ENCODE measurements at regions not wholly inside any gene's neighbourhood (a gene's known extent, or its start where the extent isn't known, plus 50 kb on each side); places are given as distances from the start of the nearest gene placed in this dataset.
A peak's percentile ranks its signal among the peaks of the same experiment; 100 is the strongest.
"Not testable (repeated sequence)": the region's sequence is repeated elsewhere in the genome, so short reads cannot be mapped to it uniquely, and the experiment has no call there.

DNA sequence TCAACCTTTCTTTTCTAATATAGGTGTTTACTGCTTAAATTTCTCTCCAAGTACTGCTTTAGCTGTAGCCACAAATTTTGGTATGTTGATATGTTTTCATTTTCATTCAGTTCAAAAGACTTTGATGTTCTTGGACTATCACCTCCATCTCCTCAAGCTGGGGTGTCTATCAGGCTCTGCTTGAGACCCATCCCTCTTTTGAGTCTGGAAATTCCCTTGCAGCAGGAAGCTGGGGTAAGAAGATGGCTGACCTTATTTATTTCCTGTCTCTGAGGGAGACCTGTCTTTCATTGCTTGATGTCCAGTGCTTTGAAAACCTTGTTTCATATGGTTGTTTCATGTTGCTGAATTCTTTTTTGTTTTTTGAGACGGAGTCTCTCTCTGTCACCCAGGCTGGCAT, 60.5 kb upstream of the ADPGK start:
- no peak overlapping the region for H3K4me3 ChIP-seq (ENCODE audit: control insufficient read depth, low read depth, low read length)
- TF ChIP-seq, protein P1, sequence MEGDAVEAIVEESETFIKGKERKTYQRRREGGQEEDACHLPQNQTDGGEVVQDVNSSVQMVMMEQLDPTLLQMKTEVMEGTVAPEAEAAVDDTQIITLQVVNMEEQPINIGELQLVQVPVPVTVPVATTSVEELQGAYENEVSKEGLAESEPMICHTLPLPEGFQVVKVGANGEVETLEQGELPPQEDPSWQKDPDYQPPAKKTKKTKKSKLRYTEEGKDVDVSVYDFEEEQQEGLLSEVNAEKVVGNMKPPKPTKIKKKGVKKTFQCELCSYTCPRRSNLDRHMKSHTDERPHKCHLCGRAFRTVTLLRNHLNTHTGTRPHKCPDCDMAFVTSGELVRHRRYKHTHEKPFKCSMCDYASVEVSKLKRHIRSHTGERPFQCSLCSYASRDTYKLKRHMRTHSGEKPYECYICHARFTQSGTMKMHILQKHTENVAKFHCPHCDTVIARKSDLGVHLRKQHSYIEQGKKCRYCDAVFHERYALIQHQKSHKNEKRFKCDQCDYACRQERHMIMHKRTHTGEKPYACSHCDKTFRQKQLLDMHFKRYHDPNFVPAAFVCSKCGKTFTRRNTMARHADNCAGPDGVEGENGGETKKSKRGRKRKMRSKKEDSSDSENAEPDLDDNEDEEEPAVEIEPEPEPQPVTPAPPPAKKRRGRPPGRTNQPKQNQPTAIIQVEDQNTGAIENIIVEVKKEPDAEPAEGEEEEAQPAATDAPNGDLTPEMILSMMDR (conservative IDR thresholded peaks at IDR 0.05; ENCODE audit: control insufficient read depth, insufficient read depth, low read depth, low read length): no peak
- no peak for DNase-seq (ENCODE audit: low read depth)

DNA sequence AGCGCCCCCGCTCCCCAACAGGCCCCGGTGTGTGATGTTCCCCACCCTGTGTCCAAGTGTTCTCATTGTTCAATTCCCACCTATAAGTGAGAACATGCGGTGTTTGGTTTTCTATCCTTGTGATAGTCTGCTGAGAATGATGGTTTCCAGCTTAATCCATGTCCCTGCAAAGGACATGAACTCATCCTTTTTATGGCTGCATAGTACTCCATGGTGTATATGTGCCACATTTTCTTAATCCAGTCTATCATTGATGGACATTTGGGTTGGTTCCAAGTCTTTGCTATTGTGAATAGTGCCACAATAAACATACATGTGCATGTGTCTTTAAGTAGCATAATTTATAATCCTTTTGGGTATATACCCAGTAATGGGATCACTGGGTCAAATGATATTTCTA, 59.8 kb upstream of the ADPGK start:
- not testable (repeated sequence) for H3K4me3 ChIP-seq (ENCODE audit: control insufficient read depth, low read depth, low read length); DNase-seq (ENCODE audit: low read depth)

DNA sequence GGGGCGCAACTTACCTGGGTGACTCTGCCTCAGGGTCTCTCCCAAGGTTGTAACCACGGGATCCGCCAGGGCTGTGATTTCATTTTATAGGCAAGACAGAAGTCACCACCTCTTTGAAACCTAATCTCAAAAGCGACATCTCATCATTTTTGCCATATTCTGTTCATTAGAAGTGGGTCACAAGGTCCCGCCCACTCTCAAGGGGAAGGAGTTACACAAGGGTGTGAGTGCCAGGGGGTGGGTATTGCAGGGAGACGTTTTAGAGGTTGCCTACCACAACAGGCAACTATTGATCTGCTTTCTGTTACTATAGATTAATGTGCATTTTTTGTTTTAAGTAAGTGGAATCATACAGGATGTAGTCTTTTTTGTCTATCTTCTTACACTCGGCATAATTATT, 56.6 kb upstream of the ADPGK start:
- TF ChIP-seq, protein P1 (conservative IDR thresholded peaks at IDR 0.05; ENCODE audit: control insufficient read depth, insufficient read depth, low read depth, low read length): no peak
- no peak for DNase-seq (ENCODE audit: low read depth)
- H3K4me3 ChIP-seq (ENCODE audit: control insufficient read depth, low read depth, low read length): no peak overlapping the region

DNA sequence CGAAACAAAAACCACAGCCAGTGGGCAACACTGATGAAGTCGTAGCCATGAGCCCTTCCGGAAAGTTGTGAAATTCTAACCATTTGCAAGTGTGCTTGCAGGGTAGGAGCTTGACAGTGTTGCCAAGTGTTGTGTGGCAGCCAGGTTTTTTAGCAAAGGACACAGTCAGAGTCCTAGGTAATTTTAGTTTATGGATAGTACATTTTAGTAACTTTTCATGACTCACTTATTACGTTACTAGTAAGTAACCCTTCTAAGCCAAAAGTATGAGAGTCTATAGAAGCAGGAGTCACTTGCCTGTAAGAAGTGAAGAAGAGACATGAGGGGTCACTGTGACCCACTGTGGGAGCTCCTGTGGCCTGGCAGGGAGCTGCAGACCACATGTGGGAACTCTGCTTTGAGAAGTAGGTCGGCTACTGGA, 54.8 kb upstream of the ADPGK start:
- peak; percentile 39 for DNase-seq (ENCODE audit: low read depth)
- TF ChIP-seq, protein P1 (conservative IDR thresholded peaks at IDR 0.05; ENCODE audit: control insufficient read depth, insufficient read depth, low read depth, low read length): no peak
- H3K4me3 ChIP-seq (ENCODE audit: control insufficient read depth, low read depth, low read length): no peak overlapping the region

DNA sequence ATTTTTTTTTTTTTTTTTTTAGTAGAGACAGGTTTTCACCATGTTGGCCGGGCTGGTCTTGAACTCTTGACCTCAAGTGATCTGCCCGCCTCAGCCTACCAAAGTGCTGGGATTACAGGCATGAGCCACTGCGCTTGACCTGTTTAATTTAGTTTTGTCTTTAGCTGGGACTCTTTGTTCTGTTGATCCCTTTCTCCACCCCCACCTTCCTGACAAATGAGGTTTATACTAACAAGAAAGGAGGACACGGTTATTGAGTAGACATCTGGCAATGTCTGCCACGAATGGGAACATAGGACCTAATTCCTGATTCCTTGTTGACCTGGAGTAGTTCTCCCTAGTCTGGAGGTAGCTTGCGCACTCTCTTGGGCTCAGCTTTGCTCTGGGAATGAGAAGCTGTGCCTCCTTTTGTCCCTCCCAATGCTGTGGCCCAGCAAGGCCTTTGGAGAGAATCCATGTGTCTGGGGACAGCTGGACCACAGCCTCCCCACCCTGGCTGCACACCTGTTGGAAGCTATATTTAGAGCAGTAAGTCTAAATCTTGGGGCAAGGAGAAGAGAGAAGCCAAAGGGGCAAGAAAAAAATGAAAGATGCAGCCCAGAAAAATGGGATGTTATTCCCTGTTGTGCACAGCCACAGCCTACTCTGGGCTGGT, 53.2 kb upstream of the ADPGK start:
- TF ChIP-seq, protein P1 (conservative IDR thresholded peaks at IDR 0.05; ENCODE audit: control insufficient read depth, insufficient read depth, low read depth, low read length): no peak
- no peak overlapping the region for H3K4me3 ChIP-seq (ENCODE audit: control insufficient read depth, low read depth, low read length)
- no peak for DNase-seq (ENCODE audit: low read depth)

DNA sequence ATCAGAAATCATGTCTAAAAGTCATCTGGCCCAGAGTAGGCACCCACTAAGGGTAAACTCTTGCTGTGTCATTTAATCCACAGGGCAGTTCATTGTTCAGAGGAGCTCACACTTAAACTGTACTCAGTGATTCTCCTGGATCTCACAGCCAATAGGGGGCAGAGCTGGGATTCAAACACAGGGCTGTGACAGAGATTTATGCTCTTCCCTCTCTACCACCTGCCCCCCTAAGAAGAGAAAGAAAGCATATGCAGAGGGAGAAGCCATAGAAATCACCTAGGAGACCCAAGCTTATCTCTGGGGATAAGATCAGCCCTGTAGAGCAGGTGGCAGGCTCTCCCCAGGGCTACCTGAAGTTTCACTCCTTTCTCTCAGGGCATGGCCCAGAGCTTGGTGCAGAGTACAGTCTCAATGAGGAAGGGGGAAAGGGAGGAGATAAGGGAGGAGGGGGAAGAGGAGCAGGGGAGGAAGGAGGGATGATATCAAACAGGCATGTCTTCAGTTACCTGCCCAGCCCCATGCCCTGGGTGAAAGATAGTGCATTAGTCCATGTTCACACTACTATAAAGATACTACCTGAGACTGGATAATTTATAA, 51.8 kb upstream of the ADPGK start:
- TF ChIP-seq, protein P1 (conservative IDR thresholded peaks at IDR 0.05; ENCODE audit: control insufficient read depth, insufficient read depth, low read depth, low read length): peak; percentile 33
- DNase-seq (ENCODE audit: low read depth): peak; percentile 6
- no peak overlapping the region for H3K4me3 ChIP-seq (ENCODE audit: control insufficient read depth, low read depth, low read length)

DNA sequence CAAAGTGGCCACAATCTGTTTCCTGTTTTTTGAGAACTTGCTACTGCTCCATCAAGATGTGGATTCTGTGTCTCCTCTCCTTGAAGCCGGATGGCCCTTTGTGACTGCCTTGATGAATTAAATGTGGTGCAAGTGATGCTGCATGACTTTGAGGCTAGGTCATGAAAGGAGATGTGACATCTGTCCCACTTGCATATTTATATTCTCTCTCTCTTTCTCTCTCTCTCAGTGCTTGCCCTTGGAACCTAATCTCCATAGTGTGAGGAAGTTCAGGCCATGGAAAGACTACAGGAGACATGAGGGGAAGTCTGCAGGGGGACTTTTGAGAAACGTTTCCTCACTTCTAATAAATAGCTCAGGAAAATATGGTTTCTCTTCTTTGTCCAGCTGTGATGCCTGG, 50.0 kb upstream of the ADPGK start:
- H3K4me3 ChIP-seq (ENCODE audit: control insufficient read depth, low read depth, low read length): no peak overlapping the region
- no peak for DNase-seq (ENCODE audit: low read depth)
- TF ChIP-seq, protein P1 (conservative IDR thresholded peaks at IDR 0.05; ENCODE audit: control insufficient read depth, insufficient read depth, low read depth, low read length): no peak
